ENCODE measurements at regions not wholly inside any gene's neighbourhood (a gene's known extent, or its start where the extent isn't known, plus 50 kb on each side); places are given as distances from the start of the nearest gene placed in this dataset.

GRCh38 chr16:54648575-54648974, 282.1 kb upstream of the IRX5 start:
- no peak overlapping the region for H3K27ac ChIP-seq
- WGBS (ENCODE audit: missing lambda C conversion rate): 59% methylated on average over 10 of the region's 10 CpGs
- no peaks in the 10 kb centered on the region for H3K4me1 ChIP-seq
- ChIA-PET POLR2A (no interaction called here), CTCF (interaction anchor here (1.1 kb wide), 1 partner anchor 10 kb away, joined by 3 read pairs; no protein-coding TSS in a partner anchor)
- FAIRE-seq: no peak
- H3K4me2 ChIP-seq: no peak overlapping the region
- no peak for DNase-seq (ENCODE audit: low read depth in 1 of 2, low spot score in 1 of 2)
- H3K4me3 ChIP-seq: no peak overlapping the region
- no peak for ATAC-seq
- H3K9me3 ChIP-seq: no peaks in the 10 kb centered on the region
- TF ChIP-seq GATA3 (IDR thresholded peaks at IDR 0.05; ENCODE audit: borderline replicate concordance) (no peak), FOXS1 (CRISPR knock-in tag; IDR thresholded peaks at IDR 0.05) (no peak), HEYL (CRISPR knock-in tag; IDR thresholded peaks at IDR 0.05) (no peak), SMC3 (IDR thresholded peaks at IDR 0.05) (no peak)

- DNase-seq (ENCODE audit: low read depth in 1 of 2, low spot score in 1 of 2) (no peak), ATAC-seq (no peak), FAIRE-seq (no peak)
- CTCF ChIA-PET: no interaction called here
- no peak overlapping the region for H3K4me2 ChIP-seq
- no peak overlapping the region for H3K4me3 ChIP-seq
- TF ChIP-seq POLR2A (IDR thresholded peaks at IDR 0.05; ENCODE audit: low read length) (no peak), BCL3 (IDR thresholded peaks at IDR 0.05) (no peak)
- WGBS (ENCODE audit: missing lambda C conversion rate): 27% methylated on average over 3 of the region's 3 CpGs
- no peaks in the 10 kb centered on the region for H3K9me3 ChIP-seq
- H3K27ac ChIP-seq: no peak overlapping the region
- POLR2A ChIA-PET: no interaction called here
- no peaks in the 10 kb centered on the region for H3K4me1 ChIP-seq
These were observed 282.9 kb upstream of the IRX5 start for GRCh38 chr16:54647725-54648221.

GRCh38 chr16:54647216-54647615, 283.4 kb upstream of the IRX5 start:
- Histone ChIP-seq H3K4me1 (no peaks in the 10 kb centered on the region), H3K4me3 (no peak overlapping the region), H3K9me3 (no peaks in the 10 kb centered on the region), H3K27ac (no peak overlapping the region), H3K4me2 (no peak overlapping the region)
- ChIA-PET CTCF (no interaction called here), POLR2A (no interaction called here)
- no peak for DNase-seq (ENCODE audit: low read depth in 1 of 2, low spot score in 1 of 2)
- no peak for ATAC-seq
- WGBS (ENCODE audit: missing lambda C conversion rate): 32% methylated on average over 3 of the region's 3 CpGs
- TF ChIP-seq PBX3 (IDR thresholded peaks at IDR 0.05) (no peak), GATA3 (IDR thresholded peaks at IDR 0.05; ENCODE audit: borderline replicate concordance) (no peak), HMGXB4 (CRISPR knock-in tag; IDR thresholded peaks at IDR 0.05; ENCODE audit: borderline replicate concordance) (no peak), JUN (IDR thresholded peaks at IDR 0.05) (no peak), RCOR1 (IDR thresholded peaks at IDR 0.05; ENCODE audit: low read depth, low read length) (no peak), HOXB13 (CRISPR knock-in tag; IDR thresholded peaks at IDR 0.05; ENCODE audit: low read depth) (no peak), USF2 (IDR thresholded peaks at IDR 0.05) (no peak), TP53 (CRISPR knock-in tag; IDR thresholded peaks at IDR 0.05) (no peak), FOXS1 (CRISPR knock-in tag; IDR thresholded peaks at IDR 0.05) (no peak), CHD4 (IDR thresholded peaks at IDR 0.05; ENCODE audit: borderline replicate concordance) (no peak), ZFP36 (IDR thresholded peaks at IDR 0.05; ENCODE audit: borderline replicate concordance, partially characterized antibody) (no peak), HOXB5 (CRISPR knock-in tag; IDR thresholded peaks at IDR 0.05) (no peak), CBX2 (IDR thresholded peaks at IDR 0.05; ENCODE audit: borderline replicate concordance, low read depth) (no peak), BCL3 (IDR thresholded peaks at IDR 0.05) (no peak)
- FAIRE-seq: no peak

All from A549 (cell line).